C4-2B (cell line): ENCODE measurements at regions not wholly inside any gene's neighbourhood (a gene's known extent, or its start where the extent isn't known, plus 50 kb on each side); places are given as distances from the start of the nearest gene placed in this dataset.

Experiments used
- ZFX ChIP-seq: fragments of 450-650 bp; IDR thresholded peaks from 2 replicates; pipeline ENCODE4 v1.6.1; 2017
- TF ChIP-seq, protein P1 (sequence below): fragments of 450-650 bp; conservative IDR thresholded peaks from 2 replicates; pipeline ENCODE4 v1.5.1; 2017; ENCODE audit warnings: mild to moderate bottlenecking

DNA sequence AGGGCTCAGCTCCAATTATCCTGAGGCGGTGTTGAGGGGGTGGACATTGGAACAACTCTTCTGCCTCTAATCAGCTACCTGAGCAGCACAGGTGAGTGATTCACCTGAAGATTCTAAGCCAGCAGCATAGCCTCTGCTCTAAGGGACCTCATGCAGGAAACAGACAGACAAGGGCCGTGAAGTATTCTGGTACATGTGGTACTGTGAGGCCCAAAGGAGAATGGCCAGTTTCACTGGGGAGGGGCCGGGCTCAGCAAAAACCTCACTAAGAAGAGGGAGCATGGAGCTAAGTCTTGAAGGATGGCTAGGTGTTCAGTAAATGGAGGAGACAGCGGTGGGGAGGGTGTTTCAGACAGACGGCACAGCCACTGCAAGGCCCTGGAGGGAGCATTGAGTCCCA lies 58.5 kb upstream of the CCDC167 start:
- TF ChIP-seq, protein P1, sequence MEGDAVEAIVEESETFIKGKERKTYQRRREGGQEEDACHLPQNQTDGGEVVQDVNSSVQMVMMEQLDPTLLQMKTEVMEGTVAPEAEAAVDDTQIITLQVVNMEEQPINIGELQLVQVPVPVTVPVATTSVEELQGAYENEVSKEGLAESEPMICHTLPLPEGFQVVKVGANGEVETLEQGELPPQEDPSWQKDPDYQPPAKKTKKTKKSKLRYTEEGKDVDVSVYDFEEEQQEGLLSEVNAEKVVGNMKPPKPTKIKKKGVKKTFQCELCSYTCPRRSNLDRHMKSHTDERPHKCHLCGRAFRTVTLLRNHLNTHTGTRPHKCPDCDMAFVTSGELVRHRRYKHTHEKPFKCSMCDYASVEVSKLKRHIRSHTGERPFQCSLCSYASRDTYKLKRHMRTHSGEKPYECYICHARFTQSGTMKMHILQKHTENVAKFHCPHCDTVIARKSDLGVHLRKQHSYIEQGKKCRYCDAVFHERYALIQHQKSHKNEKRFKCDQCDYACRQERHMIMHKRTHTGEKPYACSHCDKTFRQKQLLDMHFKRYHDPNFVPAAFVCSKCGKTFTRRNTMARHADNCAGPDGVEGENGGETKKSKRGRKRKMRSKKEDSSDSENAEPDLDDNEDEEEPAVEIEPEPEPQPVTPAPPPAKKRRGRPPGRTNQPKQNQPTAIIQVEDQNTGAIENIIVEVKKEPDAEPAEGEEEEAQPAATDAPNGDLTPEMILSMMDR = no peak
- TF ChIP-seq ZFX = no peak
